SK-N-SH (cell line): ENCODE measurements at regions not wholly inside any gene's neighbourhood (a gene's known extent, or its start where the extent isn't known, plus 50 kb on each side); places are given as distances from the start of the nearest gene placed in this dataset.

Source experiments
- CTCF ChIA-PET: fragments of 300-600, 350-600 bp; formaldehyde crosslinking; extraction: SDS; loops from one replicate; lab custom pipeline; 2021; lab: Yijun Ruan, JAX
- POLR2A ChIA-PET: fragments of 350-600 bp; sonication (Branson Sonifier 250); formaldehyde crosslinking; extraction: SDS; loops from one replicate; lab custom pipeline; 2020; ENCODE audit warnings: antibody characterized with exemption, inconsistent platforms; lab: Yijun Ruan, JAX
- DNase-seq: peaks from one replicate; pipeline ENCODE4 v3.0.0; 2012
- H2AFZ ChIP-seq: fragments of 200-600 bp; sonication (generic); 2 replicates; pipeline ENCODE4 v1.8.1; 2016; ENCODE audit warnings: antibody characterized with exemption, mild to moderate bottlenecking, low read depth
- H3F3A ChIP-seq: fragments of 200-600 bp; sonication (generic); replicated peaks from 2 replicates; pipeline ENCODE3; 2016; ENCODE audit warnings: antibody characterized with exemption, mild to moderate bottlenecking; ENCODE audit not compliant: insufficient read depth
- H3K27ac ChIP-seq, 2 experiments: fragments of 200-500 bp in 1 of 2; fragments of 200-600 bp in 1 of 2; sonication (Bioruptor generic) in 1 of 2; sonication (generic), shearing (Covaris generic) in 1 of 2; 2 replicates each; pipeline versions ENCODE4 v1.5.1 to v1.6.1; 2014 to 2016; ENCODE audit warnings: low read depth in 2 of 2, inconsistent platforms in 1 of 2, low read length in 1 of 2, mild to moderate bottlenecking in 1 of 2, mixed read lengths in 1 of 2
- H3K27me3 ChIP-seq: fragments of 200-600 bp; sonication (generic), shearing (Covaris generic); 2 replicates; pipeline ENCODE4 v1.6.1; 2016; ENCODE audit warnings: mixed run types; ENCODE audit not compliant: insufficient read depth
- H3K36me3 ChIP-seq, 2 experiments: fragments of 200-500 bp in 1 of 2; fragments of 200-600 bp in 1 of 2; sonication (Bioruptor generic) in 1 of 2; sonication (generic) in 1 of 2; replicated peaks in 1 of 2; 2 replicates each; pipeline versions ENCODE3 to v1.5.1; 2014 to 2016; ENCODE audit warnings: low read length in 1 of 2, mild to moderate bottlenecking in 1 of 2; ENCODE audit not compliant: insufficient read depth in 2 of 2, control insufficient read depth in 1 of 2
- H3K4me1 ChIP-seq, 2 experiments: fragments of 200-500 bp in 1 of 2; fragments of 200-600 bp in 1 of 2; sonication (Bioruptor generic) in 1 of 2; sonication (generic), shearing (Covaris generic) in 1 of 2; 2 replicates each; pipeline versions ENCODE4 v1.5.1 to v1.6.1; 2014 to 2016; ENCODE audit warnings: low read depth in 1 of 2, low read length in 1 of 2, mixed run types in 1 of 2; ENCODE audit not compliant: insufficient read depth in 2 of 2, control insufficient read depth in 1 of 2
- H3K4me2 ChIP-seq: fragments of 200-600 bp; sonication (generic), shearing (Covaris generic); 2 replicates; pipeline ENCODE4 v1.6.1; 2017; ENCODE audit warnings: mixed run types
- H3K4me3 ChIP-seq, 2 experiments: fragments of 200-500 bp in 1 of 2; fragments of 200-600 bp in 1 of 2; sonication (Bioruptor generic) in 1 of 2; sonication (generic), shearing (Covaris generic) in 1 of 2; 2 replicates each; pipeline versions ENCODE4 v1.5.1 to v1.8.1; 2014 to 2016; ENCODE audit warnings: low read depth in 2 of 2, inconsistent platforms in 1 of 2, low read length in 1 of 2, mild to moderate bottlenecking in 1 of 2, mixed read lengths in 1 of 2, moderate library complexity in 1 of 2
- H3K79me2 ChIP-seq: fragments of 200-600 bp; sonication (generic); 2 replicates; pipeline ENCODE4 v1.8.1; 2017; ENCODE audit warnings: mild to moderate bottlenecking; ENCODE audit not compliant: insufficient read depth
- H3K9ac ChIP-seq: fragments of 200-600 bp; sonication (generic); 2 replicates; pipeline ENCODE4 v1.6.1; 2017; ENCODE audit warnings: mixed run types
- H3K9me2 ChIP-seq: fragments of 200-600 bp; sonication (generic); 2 replicates; pipeline ENCODE4 v1.6.1; 2017; ENCODE audit warnings: mixed run types
- H3K9me3 ChIP-seq: fragments of 200-600 bp; sonication (generic); 2 replicates; pipeline ENCODE4 v1.6.1; 2017; ENCODE audit warnings: mixed run types, mild to moderate bottlenecking, moderate library complexity
- H4K20me1 ChIP-seq: fragments of 200-600 bp; sonication (generic); 2 replicates; pipeline ENCODE4 v1.6.1; 2017; ENCODE audit warnings: mild to moderate bottlenecking, mixed run types; ENCODE audit not compliant: insufficient read depth
- EZH2phosphoT487 ChIP-seq: fragments of 200-600 bp; sonication (generic); IDR thresholded peaks from 2 replicates; pipeline ENCODE4 v1.6.1; 2017; ENCODE audit warnings: low read depth, mixed run types, mild to moderate bottlenecking, antibody characterized with exemption, moderate library complexity, borderline replicate concordance
- JUND ChIP-seq: IDR thresholded peaks from 2 replicates; pipeline ENCODE4 v1.4.0; 2012
- NFIC ChIP-seq: IDR thresholded peaks from 2 replicates; pipeline ENCODE4 v1.4.0; 2012; ENCODE audit warnings: borderline replicate concordance
- NRF1 ChIP-seq: IDR thresholded peaks from 2 replicates; pipeline ENCODE4 v1.6.1; 2012; ENCODE audit warnings: low read depth, mild to moderate bottlenecking, low read length
- POLR2AphosphoS5 ChIP-seq: IDR thresholded peaks from 2 replicates; pipeline ENCODE4 v1.6.1; 2012; ENCODE audit warnings: low read depth, low read length
- REST ChIP-seq: IDR thresholded peaks from 2 replicates; pipeline ENCODE4 v1.6.1; 2012; ENCODE audit warnings: mild to moderate bottlenecking, low read depth, low read length, moderate library complexity
- SMC3 ChIP-seq: IDR thresholded peaks from 2 replicates; pipeline ENCODE4 v1.6.1; 2012; ENCODE audit warnings: low read depth, low read length, improper control_type of control experiment
- TAF1 ChIP-seq: IDR thresholded peaks from 2 replicates; pipeline ENCODE4 v1.6.1; 2012; ENCODE audit warnings: low read depth, mild to moderate bottlenecking, low read length, moderate library complexity, borderline replicate concordance
- USF1 ChIP-seq: IDR thresholded peaks from 2 replicates; pipeline ENCODE4 v1.4.0; 2012; ENCODE audit warnings: low read depth, borderline replicate concordance
- ZBTB33 ChIP-seq: IDR thresholded peaks from 2 replicates; pipeline ENCODE4 v1.4.0; 2012; ENCODE audit warnings: low read depth, borderline replicate concordance
- WGBS: methylation state at CpG from one replicate; pipeline ENCODE4 v1.1.6; 2017; ENCODE audit warnings: low lambda C conversion rate; 5-methylcytosine and 5-hydroxymethylcytosine counted together
- TF ChIP-seq, protein P1 (sequence below): IDR thresholded peaks from 2 replicates; pipeline ENCODE4; 2012
- TF ChIP-seq, protein P2 (sequence below): IDR thresholded peaks from 2 replicates; pipeline ENCODE4 v1.4.0; 2012; ENCODE audit warnings: low read depth

- Histone ChIP-seq H3K9me2 (no peaks in the 10 kb centered on the region), H3K27me3 (no peaks in the 10 kb centered on the region), H3K4me2 (no peak overlapping the region), H2AFZ (no peak overlapping the region), H4K20me1 (no peaks in the 10 kb centered on the region), H3K4me3 (no peak overlapping the region), H3K9ac (no peak overlapping the region), H3F3A (no peaks in the 10 kb centered on the region), H3K27ac (no peak overlapping the region), H3K36me3 (no peaks in the 10 kb centered on the region), H3K9me3 (no peaks in the 10 kb centered on the region), H3K79me2 (no peaks in the 10 kb centered on the region)
- DNase-seq, result no peak
- CTCF ChIA-PET, result no interaction called here
- POLR2A ChIA-PET, result no interaction called here
- TF ChIP-seq TAF1, result no peak
- no peak for TF ChIP-seq REST
- TF ChIP-seq USF1, result no peak
- TF ChIP-seq JUND, result no peak
- no peak for TF ChIP-seq NFIC
- no peak for TF ChIP-seq ZBTB33
- no peak for TF ChIP-seq POLR2AphosphoS5
- TF ChIP-seq, protein P1, sequence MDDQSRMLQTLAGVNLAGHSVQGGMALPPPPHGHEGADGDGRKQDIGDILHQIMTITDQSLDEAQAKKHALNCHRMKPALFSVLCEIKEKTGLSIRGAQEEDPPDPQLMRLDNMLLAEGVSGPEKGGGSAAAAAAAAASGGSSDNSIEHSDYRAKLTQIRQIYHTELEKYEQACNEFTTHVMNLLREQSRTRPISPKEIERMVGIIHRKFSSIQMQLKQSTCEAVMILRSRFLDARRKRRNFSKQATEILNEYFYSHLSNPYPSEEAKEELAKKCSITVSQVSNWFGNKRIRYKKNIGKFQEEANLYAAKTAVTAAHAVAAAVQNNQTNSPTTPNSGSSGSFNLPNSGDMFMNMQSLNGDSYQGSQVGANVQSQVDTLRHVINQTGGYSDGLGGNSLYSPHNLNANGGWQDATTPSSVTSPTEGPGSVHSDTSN, result no peak
- TF ChIP-seq, protein P2, sequence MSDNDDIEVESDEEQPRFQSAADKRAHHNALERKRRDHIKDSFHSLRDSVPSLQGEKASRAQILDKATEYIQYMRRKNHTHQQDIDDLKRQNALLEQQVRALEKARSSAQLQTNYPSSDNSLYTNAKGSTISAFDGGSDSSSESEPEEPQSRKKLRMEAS, result no peak
- TF ChIP-seq NRF1, result no peak
- TF ChIP-seq EZH2phosphoT487, result no peak
- TF ChIP-seq SMC3, result no peak
- TF ChIP-seq, all 33 proteins: peak for 0
- no peaks in the 10 kb centered on the region for H3K4me1 ChIP-seq
- WGBS, result 71% methylated on average over 3 of the region's 3 CpGs
Measured at GRCh38 chr2:11910971-11911370, 164.5 kb downstream of the LPIN1 start.
